Heart right ventricle (tissue), 16 donors: ENCODE measurements at regions not wholly inside any gene's neighbourhood (a gene's known extent, or its start where the extent isn't known, plus 50 kb on each side); places are given as distances from the start of the nearest gene placed in this dataset.

ENCODE experiments used
- ATAC-seq, 8 donors: fragments of 200-7000 bp; cut with Tn5 transposase; one replicate each; pipeline ENCODE4 v1.9.1; 2020; ENCODE audit warnings: mild to moderate bottlenecking in 8 of 8, moderate library complexity in 8 of 8, moderate number of reproducible peaks in 1 of 8
- DNase-seq, 2 donors: peaks; one replicate each; pipeline ENCODE4 v3.0.0-alpha.2; 2020
- H3K27ac ChIP-seq, 10 donors: fragments of 200-600 bp; sonication (generic) in 2 of 10; one replicate each; pipeline versions ENCODE4 v1.5.0 to v1.8.0; 2020 to 2022; ENCODE audit warnings: mild to moderate bottlenecking in 3 of 10
- H3K27me3 ChIP-seq, 7 donors: fragments of 200-600 bp; one replicate each; pipeline ENCODE4 v1.8.0; 2021 to 2022; ENCODE audit warnings: mild to moderate bottlenecking in 2 of 7
- H3K36me3 ChIP-seq, 9 donors: fragments of 200-600 bp; sonication (generic) in 1 of 9; one replicate each; pipeline versions ENCODE4 v1.5.0 to v1.8.0; 2020 to 2022; ENCODE audit warnings: mild to moderate bottlenecking in 2 of 9
- H3K4me1 ChIP-seq, 9 donors: fragments of 200-600 bp; sonication (generic) in 1 of 9; one replicate each; pipeline versions ENCODE4 v1.5.0 to v1.8.0; 2020 to 2022; ENCODE audit warnings: mild to moderate bottlenecking in 4 of 9
- H3K4me3 ChIP-seq, 10 donors: fragments of 200-600 bp; sonication (generic) in 2 of 10; one replicate each; pipeline versions ENCODE4 v1.5.0 to v1.8.0; 2020 to 2022; ENCODE audit warnings: mild to moderate bottlenecking in 7 of 10, moderate library complexity in 2 of 10
- H3K9me3 ChIP-seq, 11 donors: fragments of 200-600 bp in 10 of 11; sonication (generic) in 2 of 11; one replicate each; pipeline versions ENCODE4 v1.5.0 to v1.8.0; 2013 to 2022; ENCODE audit warnings: mild to moderate bottlenecking in 2 of 11, control low read depth in 1 of 11, moderate library complexity in 1 of 11
- CTCF ChIP-seq, 9 donors: fragments of 200-600 bp; sonication (generic) in 2 of 9; IDR thresholded peaks; one replicate each; pipeline versions ENCODE4 v1.5.0 to v1.8.0; 2021 to 2022; ENCODE audit warnings: antibody characterized with exemption in 9 of 9, mild to moderate bottlenecking in 5 of 9, moderate library complexity in 1 of 9
- WGBS, 2 donors: extraction: QIAGEN DNeasy Blood & Tissue Kit; methylation state at CpG; one replicate each; pipeline ENCODE4 v1.1.7; 2013; ENCODE audit warnings: inconsistent platforms in 1 of 2; 5-methylcytosine and 5-hydroxymethylcytosine counted together
- intact Hi-C, 10 donors: fragments of 100-400 bp; cut with DNase I; formaldehyde crosslinking; loops; one replicate each; pipeline versions ENCODE4 v1.11.1 to v1.14.2; 2022
- donor health status: Arrhythmogenic right ventricular cardiomyopathy.
- donor health status: ischemic (EF 13 %, LVEDD 7.1; RV severe dilation, severe dysfunction).
- donor health status: healthy with polysubstance abuse.
- donor health status: DM: no; HTN: yes; CAD: no.
- donor health status: DM: no; HTN: no; CAD: no.
- donor health status: ischemic (EF 25% LVEDD 6.9; RV normal size, moderate dysfunction).
- donor health status: ischemic (EF 25% LVEDD 5.7; RV mildly dilated, moderate dysfunction).
- donor health status: healthy.
- donor health status: DM: yes; HTN: yes; CAD: no.
- donor health status: Ischemic cardiomyopathy.
- donor health status: ischemic (EF 35%, LVEDD 5.7; RV mildly dilated, moderate dysfunction).
- donor health status: nonischemic (EF 11% LVEDD 7.7; RV severe dilation, severe dysfunction).
- donor health status: DM: yes; HTN: yes; CAD: no.
- donor health status: PGD.
- donor health status: ischemic (EF 29% LVEDD 5.4; RV normal size, mild dysfunction).
- donor health status: nonischemic (EF 23%, LVEDD 6.1; RV moderate dilation, normal function).

- Histone ChIP-seq H3K27me3 (peaks cover 0 to 5% (median 0%) of the 10 kb centered on the region in 7 donors), H3K4me1 (no peaks in the 10 kb centered on the region), H3K27ac (no peak overlapping the region), H3K4me3 (no peak overlapping the region), H3K36me3 (no peaks in the 10 kb centered on the region), H3K9me3 (no peaks in the 10 kb centered on the region)
- no peak for ATAC-seq
- intact Hi-C loops: no loop called here
- WGBS, 2 donors: 82 to 89% methylated on average over 3 of the region's 3 CpGs
- no peak for DNase-seq
- TF ChIP-seq CTCF (IDR thresholded peaks at IDR 0.05): no peak
Measured at GRCh38 chr20:4490045-4490444, 196.2 kb upstream of the PRNP start.

- intact Hi-C loops: no loop called here
- Histone ChIP-seq H3K27me3 (peaks cover 0 to 8% (median 0%) of the 10 kb centered on the region in 7 donors), H3K4me1 (no peaks in the 10 kb centered on the region), H3K4me3 (no peak overlapping the region), H3K27ac (no peak overlapping the region), H3K9me3 (no peaks in the 10 kb centered on the region), H3K36me3 (no peaks in the 10 kb centered on the region)
- ATAC-seq (no peak), DNase-seq (no peak)
- 79 to 84% methylated on average over 9 of the region's 9 CpGs for WGBS, 2 donors
- TF ChIP-seq CTCF (IDR thresholded peaks at IDR 0.05): no peak
Measured at GRCh38 chr20:4488407-4489339, 197.6 kb upstream of the PRNP start.

- H3K36me3 ChIP-seq: no peaks in the 10 kb centered on the region
- no peak overlapping the region for H3K27ac ChIP-seq
- TF ChIP-seq CTCF (IDR thresholded peaks at IDR 0.05): no peak
- H3K27me3 ChIP-seq: peaks cover 0 to 17% (median 6%) of the 10 kb centered on the region in 7 donors
- intact Hi-C loops: no loop called here
- 48 to 49% methylated on average over 5 of the region's 5 CpGs for WGBS, 2 donors
- ATAC-seq (no peak), DNase-seq (no peak)
- no peaks in the 10 kb centered on the region for H3K4me1 ChIP-seq
- H3K4me3 ChIP-seq: no peak overlapping the region
- H3K9me3 ChIP-seq: no peaks in the 10 kb centered on the region
Measured at GRCh38 chr20:4484379-4484997, 201.8 kb upstream of the PRNP start.

GRCh38 chr20:4483961-4484360 is 202.3 kb upstream of the PRNP start:
- no peak overlapping the region for H3K27ac ChIP-seq
- H3K4me1 ChIP-seq: no peaks in the 10 kb centered on the region
- DNase-seq (no peak), ATAC-seq (no peak)
- no peaks in the 10 kb centered on the region for H3K9me3 ChIP-seq
- no peaks in the 10 kb centered on the region for H3K36me3 ChIP-seq
- no peak overlapping the region for H3K4me3 ChIP-seq
- intact Hi-C loops: no loop called here
- TF ChIP-seq CTCF (IDR thresholded peaks at IDR 0.05): no peak
- H3K27me3 ChIP-seq: peaks cover 0 to 19% (median 6%) of the 10 kb centered on the region in 7 donors
